ENCODE measurements at regions not wholly inside any gene's neighbourhood (a gene's known extent, or its start where the extent isn't known, plus 50 kb on each side); places are given as distances from the start of the nearest gene placed in this dataset.

DNA sequence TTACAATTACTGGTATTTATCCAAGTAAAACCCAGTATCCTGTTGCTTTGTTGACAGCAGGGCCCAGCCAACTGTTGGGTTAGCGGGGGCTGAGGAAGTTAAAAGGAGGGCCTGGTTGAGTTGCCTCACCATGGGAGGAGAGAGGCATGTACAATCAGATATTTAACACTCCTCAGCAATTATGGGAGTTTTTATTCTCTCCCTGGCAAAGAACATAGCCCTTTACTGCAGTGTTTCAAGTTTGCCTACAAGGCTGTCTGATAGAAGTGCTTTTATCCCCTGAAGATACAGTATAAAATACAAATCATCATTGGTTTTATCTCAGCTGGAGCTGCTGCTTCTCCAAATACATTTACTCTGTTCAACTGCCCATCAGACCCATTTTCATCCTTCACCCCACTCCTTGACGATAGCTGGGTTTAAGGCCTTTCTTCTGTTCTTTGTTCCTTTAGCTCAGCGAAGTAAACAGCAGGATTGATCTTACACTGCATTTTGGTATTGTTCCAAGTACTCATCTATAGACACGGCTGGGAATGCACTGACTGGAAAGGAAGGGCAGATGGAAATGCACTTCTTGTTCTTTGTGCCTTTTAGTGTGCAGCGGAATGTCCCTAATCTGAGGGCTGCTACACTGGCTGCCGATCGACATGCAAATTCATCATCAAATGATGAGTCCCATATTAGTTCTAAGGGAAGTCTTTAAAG, 402.5 kb upstream of the SPRED2 start:
- DNase-seq (ENCODE audit: low read depth in 1 of 2, low spot score in 2 of 2) (no peak), FAIRE-seq (no peak)
- no peaks in the 10 kb centered on the region for H3K36me3 ChIP-seq (ENCODE audit: control insufficient read depth in 2 of 4, insufficient read depth in 4 of 4, low read length in 3 of 4)
- peak overlapping the region in 1 of 2 experiments; percentile 38; a peak in 1 of 4 replicates for H3K4me2 ChIP-seq (ENCODE audit: insufficient read depth in 1 of 2, low read depth in 2 of 2, low read length in 2 of 2)
- H2BK120ac ChIP-seq (replicated peaks; ENCODE audit: low read depth, low read length), result no peak overlapping the region
- H3K27ac ChIP-seq (ENCODE audit: low read depth, low read length), result no peak overlapping the region
- H2BK5ac ChIP-seq (ENCODE audit: low read depth, low read length), result no peak overlapping the region
- ChIA-PET CTCF (ENCODE audit: partially characterized antibody) (interaction anchor here (0.7 to 1.7 kb wide), 2 partner anchors 9 to 215 kb away, joined by 3 to 5 read pairs; no protein-coding TSS in a partner anchor), POLR2A (ENCODE audit: partially characterized antibody) (no interaction called here)
- H3K23ac ChIP-seq (ENCODE audit: insufficient read length), result no peak overlapping the region
- no peaks in the 10 kb centered on the region for H3K79me2 ChIP-seq (ENCODE audit: control insufficient read depth in 1 of 2, insufficient read depth in 2 of 2, low read length in 2 of 2)
- no peaks in the 10 kb centered on the region for H3K9me3 ChIP-seq (ENCODE audit: insufficient read depth in 2 of 2, low read depth in 1 of 2, low read length in 1 of 2)
- H3K4me1 ChIP-seq (replicated peaks in 1 of 4; ENCODE audit: control insufficient read depth in 3 of 4, insufficient read depth in 4 of 4, low read length in 3 of 4), result peaks cover 0 to 9% (median 4%) of the 10 kb centered on the region in 4 experiments; a peak in 5 of 7 replicates
- H2BK15ac ChIP-seq (ENCODE audit: low read length), result no peak overlapping the region
- no peak overlapping the region for H3K56ac ChIP-seq (replicated peaks; ENCODE audit: insufficient read length, low read depth, low read length)
- H4K8ac ChIP-seq (ENCODE audit: extremely low read depth, insufficient read depth, low read length), result no peak overlapping the region
- no peak overlapping the region for H3K9ac ChIP-seq (replicated peaks in 1 of 4; ENCODE audit: extremely low read depth in 1 of 4, low read depth in 3 of 4, low read length in 3 of 4)
- no peak overlapping the region for H4K5ac ChIP-seq (ENCODE audit: insufficient read length, low read depth, low read length)
- no peak overlapping the region for H3K18ac ChIP-seq (ENCODE audit: extremely low read depth, low read length)
- no peak overlapping the region for H4K91ac ChIP-seq (replicated peaks; ENCODE audit: insufficient read length, low read length)
- no peaks in the 10 kb centered on the region for H3K79me1 ChIP-seq (ENCODE audit: low read depth, low read length)
- no peaks in the 10 kb centered on the region for H3K23me2 ChIP-seq (ENCODE audit: low read depth, low read length)
- no peak overlapping the region for H2BK20ac ChIP-seq (ENCODE audit: low read length)
- H4K20me1 ChIP-seq (replicated peaks in 1 of 2; ENCODE audit: control insufficient read depth in 1 of 2, insufficient read depth in 2 of 2, low read length in 2 of 2), result no peaks in the 10 kb centered on the region
- H3K14ac ChIP-seq (ENCODE audit: insufficient read length), result no peak overlapping the region
- H3K4me3 ChIP-seq (ENCODE audit: extremely low read depth in 1 of 4, insufficient read depth in 2 of 4, low read depth in 3 of 4, low read length in 4 of 4), result no peak overlapping the region
- H2AFZ ChIP-seq (ENCODE audit: low read length), result peak overlapping the region; percentile 99; the same call in 1 of the 2 replicates
- WGBS, 2 experiments (ENCODE audit: extremely low coverage in 1 of 2, insufficient coverage in 1 of 2, insufficient read length in 1 of 2, insufficient replicate concordance in 2 of 2, low coverage in 1 of 2, low lambda C conversion rate in 2 of 2, missing lambda C conversion rate in 1 of 2), result 81% methylated on average over 7 of the region's 7 CpGs; no CpG with 5 or more reads in 1 of the 2 experiments
- no peaks in the 10 kb centered on the region for H3K27me3 ChIP-seq (replicated peaks in 1 of 4; ENCODE audit: control insufficient read depth in 3 of 4, extremely low read depth in 1 of 4, insufficient read depth in 3 of 4, low read length in 3 of 4)
- H2BK12ac ChIP-seq (ENCODE audit: low read depth, low read length), result no peak overlapping the region
- H3K4ac ChIP-seq (replicated peaks; ENCODE audit: insufficient read length, low read depth, low read length), result no peak overlapping the region
- no peak overlapping the region for H2AK5ac ChIP-seq (ENCODE audit: low read depth, low read length)
- TF ChIP-seq POU5F1 (IDR thresholded peaks at IDR 0.05; ENCODE audit: low read depth, low read length), result no peak
- no peak for TF ChIP-seq RXRA (IDR thresholded peaks at IDR 0.05; ENCODE audit: insufficient read depth, low read depth, low read length)
- TF ChIP-seq KDM4A (IDR thresholded peaks at IDR 0.05; ENCODE audit: low read depth, low read length, severe bottlenecking), result no peak
- no peak for TF ChIP-seq HDAC2 (IDR thresholded peaks at IDR 0.05; ENCODE audit: borderline replicate concordance in 1 of 2, low read depth in 2 of 2, low read length in 2 of 2)
- TF ChIP-seq GTF2F1 (IDR thresholded peaks at IDR 0.05; ENCODE audit: borderline replicate concordance, low read depth, low read length), result no peak
- TF ChIP-seq POLR2A (IDR thresholded peaks at IDR 0.05; ENCODE audit: control extremely low read depth in 1 of 2, low read depth in 2 of 2, low read length in 2 of 2), result no peak
- TF ChIP-seq BCL11A (IDR thresholded peaks at IDR 0.05; ENCODE audit: low read depth in 2 of 2, low read length in 2 of 2), result no peak
- TF ChIP-seq, protein P1, sequence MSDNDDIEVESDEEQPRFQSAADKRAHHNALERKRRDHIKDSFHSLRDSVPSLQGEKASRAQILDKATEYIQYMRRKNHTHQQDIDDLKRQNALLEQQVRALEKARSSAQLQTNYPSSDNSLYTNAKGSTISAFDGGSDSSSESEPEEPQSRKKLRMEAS (IDR thresholded peaks at IDR 0.05), result no peak
- TF ChIP-seq RFX5 (IDR thresholded peaks at IDR 0.05; ENCODE audit: borderline replicate concordance, low read depth, low read length), result no peak
- no peak for TF ChIP-seq YY1 (IDR thresholded peaks at IDR 0.05; ENCODE audit: low read depth, low read length)
- no peak for TF ChIP-seq SRF (IDR thresholded peaks at IDR 0.05; ENCODE audit: low read depth, low read length)
